GM18505 (cell line): ENCODE measurements at regions not wholly inside any gene's neighbourhood (a gene's known extent, or its start where the extent isn't known, plus 50 kb on each side); places are given as distances from the start of the nearest gene placed in this dataset.
"Not testable (repeated sequence)": the region's sequence is repeated elsewhere in the genome, so short reads cannot be mapped to it uniquely, and the experiment has no call there.

Experiments used
- ATAC-seq: cut with Tn5 transposase; IDR thresholded peaks from one replicate; pipeline ENCODE4 v1.9.1; 2021; ENCODE audit not compliant: unreplicated experiment
- POLR2A ChIP-seq: IDR thresholded peaks from 4 replicates; pipeline ENCODE4 v1.6.1; 2011; ENCODE audit warnings: borderline replicate concordance; ENCODE audit not compliant: insufficient read depth, insufficient read length; ENCODE audit errors: extremely low read depth

DNA sequence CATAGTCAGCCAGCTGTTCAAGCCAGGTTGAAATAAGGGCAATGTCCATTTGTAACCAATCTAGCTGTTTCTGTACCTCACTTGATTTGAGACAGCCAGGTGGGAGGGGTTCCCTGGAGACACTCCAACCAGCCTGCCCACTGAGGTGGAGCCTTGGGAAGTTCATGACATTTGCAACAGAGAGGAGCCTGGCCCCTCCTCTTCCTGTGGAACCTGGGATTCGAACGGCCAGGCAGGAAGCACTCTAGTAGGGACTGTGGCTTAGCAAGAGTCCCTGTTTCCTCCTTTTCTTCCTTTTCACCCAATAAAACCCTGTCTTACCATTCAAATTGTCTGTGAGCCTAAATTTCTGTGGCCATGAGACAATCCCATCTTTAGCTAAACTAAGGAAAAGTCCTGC lies 312.3 kb upstream of the NMUR2 start:
- no peak for TF ChIP-seq POLR2A
- no peak for ATAC-seq

DNA sequence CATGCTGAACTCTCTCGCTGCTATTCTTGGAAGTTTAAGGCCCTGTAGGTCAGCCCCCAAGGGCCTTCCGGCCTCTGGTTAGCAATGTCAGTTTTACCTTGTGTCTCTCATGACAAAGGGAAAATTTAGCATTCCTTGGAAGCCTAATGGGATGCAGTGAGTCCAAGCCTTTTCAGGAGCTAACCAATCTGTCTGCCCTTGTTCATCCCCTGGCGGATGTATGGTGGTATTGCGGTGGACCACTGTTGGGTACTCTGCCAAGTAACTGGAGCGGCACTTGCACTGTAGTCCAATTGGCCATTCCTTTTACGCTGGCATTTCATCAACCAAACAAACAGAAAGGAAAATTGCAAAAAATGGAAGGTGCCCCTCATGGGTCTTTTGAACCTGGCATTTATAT lies 318.4 kb upstream of the NMUR2 start:
- TF ChIP-seq POLR2A = no peak
- ATAC-seq = no peak

DNA sequence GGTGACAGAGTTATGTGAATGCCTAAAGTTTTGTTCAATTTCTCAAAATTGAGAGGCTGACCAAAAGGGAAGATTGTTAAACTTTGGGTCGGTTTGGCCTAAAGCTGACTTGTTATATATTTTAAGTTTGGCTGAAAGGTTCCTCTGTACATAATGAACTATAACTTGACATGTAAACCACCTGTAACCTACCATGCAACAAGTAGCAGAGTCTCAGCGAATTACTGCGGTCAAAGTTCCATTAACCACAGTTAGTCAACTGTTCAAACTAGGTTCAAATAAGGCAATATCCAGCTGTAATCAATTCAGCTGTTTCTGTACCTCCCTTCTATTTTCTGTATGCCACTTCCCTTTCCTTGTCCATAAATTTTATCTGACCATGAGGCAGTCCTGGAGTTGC lies 325.1 kb upstream of the NMUR2 start:
- no peak for ATAC-seq
- TF ChIP-seq POLR2A = no peak

GRCh38 chr5:152736906-152737305 lies 331.8 kb upstream of the NMUR2 start:
- no peak for ATAC-seq
- TF ChIP-seq POLR2A = no peak

- ATAC-seq = no peak
- TF ChIP-seq POLR2A = no peak
Observed at GRCh38 chr5:152739916-152740315, 334.8 kb upstream of the NMUR2 start.

- ATAC-seq = not testable (repeated sequence)
Observed at GRCh38 chr5:152741126-152741525, 336.0 kb upstream of the NMUR2 start.

DNA sequence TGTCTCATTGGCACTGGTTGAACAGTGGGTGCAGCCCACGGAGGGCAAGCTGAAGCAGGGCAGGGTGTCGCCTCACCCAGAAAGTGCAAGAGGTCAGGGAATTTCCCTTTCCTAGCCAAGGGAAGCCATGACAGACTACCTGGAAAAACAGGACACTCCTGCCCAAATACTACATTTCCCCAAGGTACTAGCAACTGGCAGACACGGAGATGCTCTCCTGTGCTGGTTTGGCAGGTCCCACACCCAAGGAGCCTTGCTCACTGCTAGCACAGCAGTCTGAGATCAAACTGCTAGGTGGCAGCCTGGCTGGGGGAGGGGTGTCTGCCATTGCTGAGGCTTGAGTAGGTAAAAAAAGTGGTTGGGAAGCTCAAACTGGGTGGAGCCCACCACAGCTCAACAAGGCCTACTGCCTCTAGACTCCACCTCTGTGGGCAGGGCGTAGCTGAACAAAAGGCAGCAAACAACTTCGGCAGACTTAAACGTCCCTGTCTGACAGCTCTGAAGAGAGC lies 382.7 kb upstream of the NMUR2 start:
- ATAC-seq = not testable (repeated sequence)

GRCh38 chr5:152801886-152802285 lies 396.8 kb upstream of the NMUR2 start:
- ATAC-seq = no peak

GRCh38 chr5:152804179-152804578 lies 399.1 kb upstream of the NMUR2 start:
- TF ChIP-seq POLR2A = no peak
- ATAC-seq = no peak

More at GRCh38 chr5:152801886-152802285, 396.8 kb upstream of the NMUR2 start:
- no peak for TF ChIP-seq POLR2A

- ATAC-seq = no peak
- TF ChIP-seq POLR2A = no peak
Observed at GRCh38 chr5:152811988-152812387, 406.9 kb upstream of the NMUR2 start.

DNA sequence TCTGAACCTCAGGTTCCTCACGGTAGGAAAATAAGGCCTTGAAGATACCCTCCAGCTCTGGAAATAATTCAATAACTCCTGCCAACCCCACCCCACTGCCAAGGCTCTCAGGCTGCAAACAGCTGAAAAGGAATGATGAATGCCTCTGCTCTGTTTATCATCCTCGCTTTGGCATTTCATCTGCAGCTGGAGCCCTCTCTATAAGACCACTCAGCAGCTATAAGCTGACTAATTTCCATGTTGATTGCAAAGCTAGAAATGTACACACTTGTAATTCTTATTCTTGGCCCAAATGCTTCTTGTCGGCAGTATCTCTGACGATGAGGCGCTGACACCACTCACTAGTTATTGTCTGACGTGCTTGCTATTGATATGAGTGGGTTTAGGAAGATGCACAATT lies 408.4 kb upstream of the NMUR2 start:
- ATAC-seq = no peak
- no peak for TF ChIP-seq POLR2A

DNA sequence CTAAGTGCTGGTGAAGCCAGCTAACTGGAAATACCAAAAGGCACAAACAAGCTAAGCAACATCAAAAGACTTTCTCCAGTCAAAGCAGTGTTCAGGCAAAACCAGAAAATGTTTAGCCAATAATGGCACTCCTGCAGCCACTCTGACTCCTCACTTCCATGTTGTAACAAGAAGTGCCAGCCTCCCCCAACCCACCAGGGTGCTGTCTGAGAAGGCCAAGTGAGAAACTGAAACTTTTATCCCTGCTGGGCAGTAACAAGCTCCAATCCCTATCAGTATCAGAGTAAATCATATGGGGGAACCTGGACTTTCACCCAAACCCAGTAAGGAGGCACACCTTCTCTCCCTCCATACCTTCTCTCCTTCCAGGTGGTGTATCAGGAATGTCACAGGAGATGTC lies 414.8 kb upstream of the NMUR2 start:
- no peak for ATAC-seq
- TF ChIP-seq POLR2A = no peak

DNA sequence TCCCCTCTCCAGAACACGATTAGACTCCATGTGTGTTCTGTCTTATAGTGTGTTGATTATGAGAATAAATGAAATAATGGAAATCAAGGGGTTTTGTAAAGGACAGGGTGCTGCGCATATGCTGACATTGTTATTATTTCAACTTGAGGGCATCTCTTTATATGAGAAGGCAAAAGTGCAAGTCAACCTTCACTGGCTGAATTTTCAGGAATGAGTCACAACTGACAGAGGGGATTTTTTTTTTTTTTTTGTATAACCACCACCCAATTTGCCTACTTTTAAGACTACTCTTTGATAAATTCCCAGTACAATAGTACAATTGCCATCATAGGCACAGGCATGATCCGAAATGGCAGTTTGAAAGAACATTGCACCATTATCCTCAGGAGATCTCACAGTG lies 419.2 kb upstream of the NMUR2 start:
- ATAC-seq = no peak
- no peak for TF ChIP-seq POLR2A

DNA sequence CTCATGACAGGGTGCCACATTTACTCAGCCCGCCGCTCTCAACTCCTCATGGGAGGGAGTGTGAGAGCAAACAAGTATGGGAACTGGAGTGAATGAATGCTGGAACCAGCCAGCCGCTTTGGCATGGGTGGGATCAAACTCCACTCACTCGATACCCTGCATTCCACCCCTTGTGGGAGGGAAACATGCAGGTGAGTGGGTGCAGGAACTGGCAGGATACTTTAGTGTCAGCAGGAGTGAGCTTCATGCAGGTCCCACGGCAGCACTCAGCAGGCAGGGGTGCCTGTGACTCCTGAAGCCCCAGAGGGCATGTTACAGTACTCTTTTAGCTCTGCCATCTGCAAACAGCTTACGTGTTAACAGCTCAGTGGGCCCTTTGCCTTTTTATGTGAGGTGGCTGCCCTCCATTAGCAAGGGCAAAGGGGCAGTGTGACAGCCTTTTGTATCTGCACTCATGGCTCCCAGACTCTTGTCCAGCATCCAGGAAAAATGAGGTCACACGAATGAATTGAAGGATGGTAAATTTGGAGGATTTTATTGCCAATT lies 433.2 kb upstream of the NMUR2 start:
- TF ChIP-seq POLR2A = no peak

DNA sequence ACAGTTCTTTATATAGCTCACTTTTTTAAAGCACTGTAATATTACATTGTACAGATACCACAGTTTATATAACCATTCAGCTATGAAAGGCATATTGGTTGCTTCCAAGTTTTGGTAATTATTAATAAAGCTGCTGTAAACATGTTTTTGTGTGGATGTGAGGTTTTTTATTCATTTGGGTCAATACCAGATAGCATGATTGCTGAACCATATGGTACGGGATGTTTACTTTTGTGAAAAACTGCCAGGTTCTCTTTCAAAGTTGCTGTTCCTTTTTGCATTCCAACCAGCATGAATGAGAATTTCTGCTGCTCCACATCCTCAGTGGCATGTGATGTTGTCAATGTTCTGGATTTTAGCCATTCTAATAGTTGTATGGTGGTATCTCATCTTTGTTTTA lies 439.6 kb upstream of the NMUR2 start:
- ATAC-seq = no peak
- no peak for TF ChIP-seq POLR2A

More for the DNA sequence above, 433.2 kb upstream of the NMUR2 start:
- ATAC-seq = no peak
